ENCODE measurements at regions not wholly inside any gene's neighbourhood (a gene's known extent, or its start where the extent isn't known, plus 50 kb on each side); places are given as distances from the start of the nearest gene placed in this dataset.

GRCh38 chr6:67000121-67000520, 1293.1 kb upstream of the EYS start:
- no peak for TF ChIP-seq CTCF (IDR thresholded peaks at IDR 0.05; ENCODE audit: extremely low read depth in 1 of 2, insufficient read depth in 1 of 2, low read depth in 1 of 2, low read length in 2 of 2)
- no peak for TF ChIP-seq POLR2A (IDR thresholded peaks at IDR 0.05; ENCODE audit: low read depth, low read length)
- no peak for TF ChIP-seq EZH2 (IDR thresholded peaks at IDR 0.05; ENCODE audit: borderline replicate concordance, low read depth, low read length, severe bottlenecking)
- TF ChIP-seq JUN (IDR thresholded peaks at IDR 0.05; ENCODE audit: borderline replicate concordance, insufficient read depth, insufficient read length, low read depth), result no peak
- no peak for TF ChIP-seq FOS (IDR thresholded peaks at IDR 0.05; ENCODE audit: borderline replicate concordance, insufficient read depth, low read length)
- no peak for TF ChIP-seq GATA2 (IDR thresholded peaks at IDR 0.05; ENCODE audit: insufficient read depth, insufficient read length, low read depth, low read length)
- no peak for TF ChIP-seq MAX (IDR thresholded peaks at IDR 0.05; ENCODE audit: insufficient read depth, insufficient read length)
- no peak for TF ChIP-seq POLR2AphosphoS5 (IDR thresholded peaks at IDR 0.05; ENCODE audit: insufficient read depth, low read depth, low read length)

Data from endothelial cell of umbilical vein (primary cell).